GM18505 (cell line): ENCODE measurements at regions not wholly inside any gene's neighbourhood (a gene's known extent, or its start where the extent isn't known, plus 50 kb on each side); places are given as distances from the start of the nearest gene placed in this dataset.
"Not testable (repeated sequence)": the region's sequence is repeated elsewhere in the genome, so short reads cannot be mapped to it uniquely, and the experiment has no call there.

Experiments
- ATAC-seq: cut with Tn5 transposase; IDR thresholded peaks from one replicate; pipeline ENCODE4 v1.9.1; 2021; ENCODE audit not compliant: unreplicated experiment
- POLR2A ChIP-seq: IDR thresholded peaks from 4 replicates; pipeline ENCODE4 v1.6.1; 2011; ENCODE audit warnings: borderline replicate concordance; ENCODE audit not compliant: insufficient read depth, insufficient read length; ENCODE audit errors: extremely low read depth

DNA sequence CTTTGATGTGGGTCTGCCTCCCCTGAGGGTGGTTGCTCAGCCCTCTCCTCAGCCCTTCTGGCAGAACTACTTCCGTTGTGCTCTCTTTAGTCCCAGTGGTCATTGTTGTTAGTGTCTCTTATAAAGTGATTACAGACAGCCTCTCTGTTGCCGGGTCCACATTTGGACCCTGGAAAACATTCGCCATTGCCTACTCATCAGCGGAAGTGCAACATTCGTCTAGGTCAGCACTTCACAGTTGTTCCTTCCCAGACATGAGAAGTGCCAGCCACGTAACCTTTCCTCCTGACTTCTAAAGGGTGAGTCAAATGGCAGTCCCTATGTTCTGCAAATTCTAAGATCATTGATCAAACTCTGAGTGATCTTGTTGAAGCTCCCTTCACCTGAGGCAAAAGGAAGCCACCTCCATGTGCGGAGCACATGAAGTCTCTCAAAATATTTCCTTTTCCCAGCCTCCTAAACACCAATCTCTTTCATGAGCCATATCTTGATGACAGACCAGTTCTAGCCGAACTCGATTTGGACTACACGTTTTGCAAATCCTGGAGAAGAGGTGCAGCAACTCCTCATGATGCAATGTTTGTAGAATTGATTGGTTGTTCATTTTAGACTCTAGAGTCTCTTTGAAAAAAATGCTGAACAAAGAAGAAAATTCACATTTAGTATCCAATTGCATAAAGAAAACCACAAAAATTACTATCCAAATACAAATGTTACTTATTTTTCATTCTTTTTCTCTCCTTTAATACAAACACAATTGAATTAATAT, 163.8 kb downstream of the RPL10L start:
- ATAC-seq, result no peak
- TF ChIP-seq POLR2A, result no peak

DNA sequence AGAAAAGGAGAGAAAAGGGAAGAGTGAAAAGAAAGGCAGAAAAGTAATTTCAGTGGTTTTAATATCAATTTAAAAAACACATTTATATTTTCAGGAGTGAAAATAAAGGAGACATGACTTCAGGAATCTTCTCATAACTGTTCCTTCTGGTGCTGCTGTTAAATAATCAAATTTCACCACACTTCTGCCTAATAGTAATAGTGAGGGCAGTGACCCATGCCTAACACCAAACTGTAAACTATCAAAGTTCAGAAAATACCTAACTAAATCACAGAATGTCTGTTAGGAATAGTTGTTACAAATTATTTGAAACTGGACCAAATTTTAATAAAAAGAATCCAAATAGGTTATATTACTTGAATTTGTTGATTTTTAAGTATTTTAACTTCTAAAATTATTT, 169.4 kb downstream of the RPL10L start:
- ATAC-seq, result no peak
- TF ChIP-seq POLR2A, result no peak

DNA sequence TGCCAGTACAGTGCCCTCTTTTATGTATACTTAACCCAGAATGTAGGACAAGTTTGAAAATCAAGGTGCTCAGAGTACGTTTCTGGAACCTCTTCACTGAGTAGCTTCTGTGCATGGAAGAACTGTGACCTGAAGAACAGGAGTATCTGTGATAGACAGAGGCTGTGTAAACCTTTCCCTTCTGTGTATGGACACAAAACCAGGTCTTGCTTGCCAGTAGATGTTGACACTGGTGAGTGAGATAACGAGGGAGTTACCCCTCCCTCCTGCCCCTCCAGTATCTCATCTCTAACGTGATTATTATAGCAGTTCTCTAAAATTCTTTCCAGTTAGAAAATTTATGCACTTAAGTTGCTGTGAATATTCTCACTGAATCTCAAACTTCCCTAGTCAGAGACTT, 170.8 kb downstream of the RPL10L start:
- no peak for ATAC-seq
- TF ChIP-seq POLR2A, result no peak

DNA sequence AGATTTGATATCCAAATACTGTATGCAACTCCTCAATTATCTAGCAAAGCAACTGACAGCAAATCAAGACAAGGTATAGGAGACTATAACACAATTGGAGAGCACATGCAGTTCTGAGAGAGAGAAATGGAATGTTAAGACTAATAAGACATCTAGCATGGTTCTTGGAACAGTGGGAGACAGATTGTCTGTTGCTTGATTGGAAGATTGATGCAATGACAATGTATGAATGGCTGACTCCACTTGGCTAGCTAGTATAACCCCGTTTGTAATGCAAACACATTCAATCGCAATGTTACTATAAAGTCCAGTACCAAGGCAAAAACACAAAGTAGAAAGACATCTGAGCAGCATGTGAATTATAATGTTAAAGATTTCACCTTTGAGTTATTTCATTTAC, 179.3 kb downstream of the RPL10L start:
- no peak for TF ChIP-seq POLR2A
- no peak for ATAC-seq

DNA sequence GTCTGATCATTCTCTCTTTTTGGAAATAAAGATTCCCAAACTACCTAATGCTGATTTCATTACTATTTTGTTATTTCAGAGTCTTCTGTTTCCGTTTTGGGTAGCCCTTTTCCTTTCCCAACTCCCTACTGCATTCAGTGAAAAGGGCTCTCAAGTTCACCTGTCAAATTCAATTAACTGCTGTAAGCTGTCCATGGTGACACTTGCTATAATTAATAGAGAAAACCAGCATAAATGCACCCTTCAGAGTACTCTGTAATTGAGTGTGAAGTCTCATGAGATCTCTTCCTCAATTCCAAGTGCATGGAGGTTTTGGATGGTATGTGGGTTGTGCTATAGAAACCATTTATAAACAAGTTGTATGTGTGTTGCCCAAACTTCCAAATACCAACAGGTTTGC, 187.2 kb downstream of the RPL10L start:
- no peak for TF ChIP-seq POLR2A
- ATAC-seq, result no peak

DNA sequence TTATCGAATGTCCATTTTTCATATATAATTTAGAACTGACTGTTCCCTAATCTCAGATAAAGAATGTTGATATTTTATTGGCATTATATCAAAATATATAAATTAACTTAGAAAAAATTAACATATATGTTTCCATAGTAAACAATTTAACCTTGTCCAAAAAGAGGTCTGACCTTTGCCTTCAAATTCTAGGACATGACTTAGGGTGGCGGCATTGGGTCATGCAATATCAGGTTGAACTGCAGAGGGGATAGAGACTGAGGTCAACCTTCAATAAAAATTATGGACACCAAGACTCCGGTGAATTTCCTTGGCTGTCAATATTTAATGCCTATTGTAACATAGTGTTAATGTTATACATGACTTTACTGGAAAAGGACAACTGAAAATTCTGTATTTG, 199.8 kb downstream of the RPL10L start:
- no peak for ATAC-seq
- TF ChIP-seq POLR2A, result no peak

DNA sequence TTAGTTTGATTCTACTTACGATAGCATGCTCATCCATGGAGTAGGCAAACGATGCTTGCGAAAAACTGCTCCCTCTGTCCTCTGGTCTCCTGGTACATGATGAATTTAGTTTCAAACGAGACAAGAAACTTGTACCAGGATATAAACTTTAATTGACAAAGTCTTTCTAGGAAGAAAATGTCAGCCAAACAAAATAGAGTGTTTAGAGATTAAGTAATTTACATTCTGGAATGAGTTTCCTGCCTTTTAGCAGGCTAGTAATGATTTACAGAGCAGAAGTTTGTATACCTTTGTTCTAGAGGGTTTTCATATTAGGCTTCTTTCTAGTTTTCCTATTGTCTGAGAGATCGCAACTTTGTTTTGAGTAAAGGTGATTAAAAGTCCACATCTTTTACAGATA, 206.9 kb downstream of the RPL10L start:
- ATAC-seq, result no peak
- TF ChIP-seq POLR2A, result no peak

DNA sequence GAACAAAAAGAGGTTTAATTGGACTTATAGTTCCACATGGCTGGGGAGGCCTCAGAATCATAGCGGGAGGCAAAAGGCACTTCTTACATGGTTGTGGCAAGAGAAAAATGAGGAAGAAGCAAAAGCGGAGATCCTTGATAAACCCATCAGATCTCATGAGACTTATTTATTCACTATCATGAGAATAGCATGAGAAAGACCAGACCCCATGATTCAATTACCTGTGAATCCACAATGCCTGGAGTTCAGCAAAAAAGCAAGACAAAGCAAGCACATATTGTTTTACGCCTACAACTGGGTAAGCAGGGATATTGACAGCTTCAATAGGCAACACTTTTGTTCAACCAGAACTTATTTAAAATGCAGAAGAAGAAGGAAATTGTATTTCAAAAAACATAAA, 218.2 kb downstream of the RPL10L start:
- ATAC-seq, result no peak
- no peak for TF ChIP-seq POLR2A

DNA sequence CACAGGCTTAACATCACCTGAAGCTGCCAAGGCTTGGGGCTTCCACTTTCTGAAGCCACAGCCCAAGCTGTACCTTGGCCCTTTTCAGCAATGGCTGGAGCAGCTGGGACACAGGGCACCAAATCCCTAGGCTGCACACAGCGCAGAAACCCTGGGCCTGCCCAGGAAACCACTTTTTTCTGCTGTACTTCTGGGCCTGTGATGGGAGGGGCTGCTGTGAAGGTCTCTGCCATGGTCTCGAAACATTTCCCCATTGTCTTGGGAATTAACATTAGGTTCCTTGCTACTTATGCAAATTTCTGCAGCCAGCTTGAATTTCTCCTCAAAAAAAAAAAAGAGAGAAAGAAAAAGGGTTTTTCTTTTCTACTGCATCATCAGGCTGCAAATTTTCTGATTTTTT, 219.1 kb downstream of the RPL10L start:
- no peak for ATAC-seq
- no peak for TF ChIP-seq POLR2A

DNA sequence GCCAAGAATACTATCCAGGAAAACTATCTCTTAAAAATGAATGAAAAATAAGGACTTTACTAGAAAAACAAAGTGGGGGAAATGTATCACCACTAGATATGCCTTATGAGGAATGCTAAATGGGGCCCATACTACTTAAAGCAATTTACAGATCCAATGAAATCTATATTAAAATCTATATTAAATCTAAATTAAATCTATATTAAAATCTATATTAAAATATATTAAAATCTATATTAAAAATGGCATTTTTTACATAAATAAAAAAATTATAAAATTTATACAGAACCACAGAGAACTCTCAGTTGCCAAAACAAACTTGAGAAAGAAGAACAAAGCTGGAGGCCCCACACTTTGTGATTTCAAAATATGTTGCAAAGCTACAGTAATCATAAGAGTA, 234.5 kb downstream of the RPL10L start:
- TF ChIP-seq POLR2A, result no peak
- ATAC-seq, result no peak

DNA sequence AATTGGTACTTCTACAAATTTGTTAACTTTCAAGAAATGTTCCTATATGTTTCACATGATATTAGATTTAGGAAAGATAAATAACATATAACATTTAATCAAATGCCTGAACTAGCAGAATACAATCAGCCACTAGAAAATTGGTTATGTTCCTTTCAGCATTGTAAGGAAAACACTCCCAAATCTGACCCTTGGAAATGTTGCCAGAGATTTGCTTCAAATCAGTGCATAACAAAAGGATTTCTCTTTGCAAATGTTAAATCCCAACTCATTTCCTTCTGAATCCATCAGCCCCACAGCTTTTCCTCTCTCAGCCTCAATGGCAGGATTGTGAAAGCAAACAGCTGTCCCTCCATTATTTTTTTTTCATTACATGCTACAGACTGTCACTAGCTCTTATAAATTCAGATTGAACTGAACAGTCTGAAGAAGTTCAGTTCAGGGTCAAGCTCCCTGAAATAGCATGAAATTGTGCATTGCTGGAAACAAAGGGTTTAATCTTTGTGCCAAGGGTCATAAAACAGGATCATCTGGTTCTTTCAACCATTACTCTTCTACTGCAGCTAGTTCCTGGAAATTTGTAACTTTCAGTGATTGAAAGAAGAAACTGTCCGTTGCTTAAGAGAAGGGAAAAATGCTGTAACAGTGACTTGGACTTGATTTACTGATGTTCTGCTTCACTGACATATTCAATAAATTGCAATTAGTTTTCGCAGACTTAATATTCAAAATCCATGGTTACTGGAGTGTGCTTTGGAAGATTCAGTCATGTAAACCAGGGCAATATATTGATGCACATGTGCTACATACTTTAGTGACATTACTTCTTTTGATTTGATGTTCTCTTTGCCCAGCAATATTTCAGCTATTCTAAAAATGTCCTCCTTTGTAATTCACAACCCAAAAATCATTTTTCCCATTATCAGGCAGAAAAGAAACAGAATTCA, 246.4 kb downstream of the RPL10L start:
- no peak for ATAC-seq
- no peak for TF ChIP-seq POLR2A

DNA sequence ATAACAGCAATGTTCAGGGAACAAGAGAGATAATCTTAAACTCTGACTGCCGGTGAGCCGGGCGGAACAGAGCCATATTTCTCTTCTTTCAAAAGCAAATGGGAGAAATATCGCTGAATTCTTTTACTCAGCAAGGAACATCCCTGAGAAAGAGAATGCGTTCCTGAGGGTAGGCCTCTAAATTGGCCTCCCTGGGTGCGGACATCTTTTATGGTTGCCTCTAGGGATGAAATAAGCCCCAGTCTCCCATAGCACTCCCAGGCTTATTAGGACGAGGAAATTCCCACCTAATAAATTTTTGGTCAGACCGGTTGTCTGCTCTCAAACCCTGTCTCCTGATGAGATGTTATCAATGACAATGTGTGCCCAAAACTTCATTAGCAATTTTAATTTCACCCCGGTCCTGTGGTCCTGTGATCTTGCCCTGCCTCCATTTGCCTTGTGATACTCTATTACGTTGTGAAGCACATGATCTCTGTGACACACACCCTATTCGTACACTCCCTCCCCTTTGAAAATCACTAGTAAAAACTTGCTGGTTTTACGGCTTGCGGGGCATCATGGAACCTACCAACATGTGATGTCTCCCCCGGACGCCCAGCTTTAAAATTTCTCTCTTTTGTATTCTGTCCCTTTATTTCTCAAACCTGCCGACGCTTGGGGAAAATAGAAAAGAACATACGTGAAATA, 249.4 kb downstream of the RPL10L start:
- not testable (repeated sequence) for ATAC-seq

DNA sequence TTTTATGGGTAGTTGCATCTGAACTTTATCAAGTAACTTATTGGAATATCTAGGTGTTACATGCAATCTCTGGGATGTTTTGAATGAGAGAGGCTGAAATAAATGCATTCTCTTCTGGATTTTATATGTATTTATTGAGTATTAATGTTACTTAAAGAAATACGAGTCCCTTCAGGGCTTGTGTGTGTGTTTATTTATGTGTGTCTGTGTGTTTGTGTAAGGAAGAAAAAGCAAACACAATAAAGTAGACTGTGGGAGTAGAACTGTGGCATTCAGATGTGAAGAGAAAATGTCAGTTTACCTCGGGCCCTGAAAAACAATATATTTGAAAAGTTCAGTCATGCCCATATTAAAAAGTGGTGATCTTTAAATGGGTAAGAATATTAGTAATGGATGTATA, 250.5 kb downstream of the RPL10L start:
- ATAC-seq, result no peak
- no peak for TF ChIP-seq POLR2A
